ENCODE measurements at regions not wholly inside any gene's neighbourhood (a gene's known extent, or its start where the extent isn't known, plus 50 kb on each side); places are given as distances from the start of the nearest gene placed in this dataset.

- no peak overlapping the region for H3K27ac Mint-ChIP-seq (ENCODE audit: unreplicated experiment)
- Histone ChIP-seq H4K20me1 (ENCODE audit: insufficient read depth, low read length) (no peaks in the 10 kb centered on the region), H3K36me3 (ENCODE audit: insufficient read depth, low read length) (no peaks in the 10 kb centered on the region), H3K4me2 (ENCODE audit: low read length) (no peak overlapping the region), H3K27ac (ENCODE audit: low read depth, low read length) (no peak overlapping the region), H3K27me3 (ENCODE audit: insufficient read depth, low read length) (no peaks in the 10 kb centered on the region), H3K4me3 (ENCODE audit: insufficient read depth, low read depth, low read length) (no peak overlapping the region), H3K79me2 (ENCODE audit: insufficient read depth, low read length) (no peaks in the 10 kb centered on the region), H2AFZ (ENCODE audit: low read depth, low read length) (no peak overlapping the region), H3K9ac (ENCODE audit: low read length) (no peak overlapping the region), H3K9me3 (ENCODE audit: insufficient read depth, low read depth, low read length) (no peaks in the 10 kb centered on the region), H3K4me1 (ENCODE audit: insufficient read depth, low read length) (no peaks in the 10 kb centered on the region)
- no peaks in the 10 kb centered on the region for H3K9me3 Mint-ChIP-seq (ENCODE audit: unreplicated experiment)
- no peak overlapping the region for H3K4me3 Mint-ChIP-seq (ENCODE audit: unreplicated experiment)
- FAIRE-seq (no peak), DNase-seq (ENCODE audit: low read depth) (no peak)
- H3K4me1 Mint-ChIP-seq (ENCODE audit: low read depth, unreplicated experiment) = no peaks in the 10 kb centered on the region
- H3K27me3 Mint-ChIP-seq (ENCODE audit: low read depth, unreplicated experiment) = no peaks in the 10 kb centered on the region
- H3K36me3 Mint-ChIP-seq (ENCODE audit: low read depth, unreplicated experiment) = no peaks in the 10 kb centered on the region
- TF ChIP-seq CTCF (IDR thresholded peaks at IDR 0.05; ENCODE audit: insufficient read depth, low read depth, low read length) (no peak), EZH2 (IDR thresholded peaks at IDR 0.05; ENCODE audit: insufficient read depth, low read length) (no peak)
Measured at GRCh38 chr13:68996668-68997025, 1111.0 kb upstream of the ATXN8OS start.

- no peak for TF ChIP-seq EZH2 (IDR thresholded peaks at IDR 0.05; ENCODE audit: insufficient read depth, low read length)
- no peak for TF ChIP-seq CTCF (IDR thresholded peaks at IDR 0.05; ENCODE audit: insufficient read depth, low read depth, low read length)
- H3K27ac Mint-ChIP-seq (ENCODE audit: unreplicated experiment) = no peak overlapping the region
- no peak overlapping the region for H3K27ac ChIP-seq (ENCODE audit: low read depth, low read length)
Measured at GRCh38 chr13:68995972-68996667, 1111.5 kb upstream of the ATXN8OS start.

GRCh38 chr13:68993154-68993553 is 1114.5 kb upstream of the ATXN8OS start:
- Histone ChIP-seq H3K9ac (ENCODE audit: low read length) (no peak overlapping the region), H3K36me3 (ENCODE audit: insufficient read depth, low read length) (no peaks in the 10 kb centered on the region), H2AFZ (ENCODE audit: low read depth, low read length) (no peak overlapping the region), H3K4me2 (ENCODE audit: low read length) (no peak overlapping the region), H3K79me2 (ENCODE audit: insufficient read depth, low read length) (no peaks in the 10 kb centered on the region), H3K27me3 (ENCODE audit: insufficient read depth, low read length) (no peaks in the 10 kb centered on the region), H3K4me1 (ENCODE audit: insufficient read depth, low read length) (no peaks in the 10 kb centered on the region), H4K20me1 (ENCODE audit: insufficient read depth, low read length) (no peaks in the 10 kb centered on the region), H3K27ac (ENCODE audit: low read depth, low read length) (no peak overlapping the region), H3K4me3 (ENCODE audit: insufficient read depth, low read depth, low read length) (no peak overlapping the region), H3K9me3 (ENCODE audit: insufficient read depth, low read depth, low read length) (no peaks in the 10 kb centered on the region)
- Mint-ChIP-seq H3K27me3 (ENCODE audit: low read depth, unreplicated experiment) (no peaks in the 10 kb centered on the region), H3K4me1 (ENCODE audit: low read depth, unreplicated experiment) (no peaks in the 10 kb centered on the region), H3K27ac (ENCODE audit: unreplicated experiment) (no peak overlapping the region), H3K4me3 (ENCODE audit: unreplicated experiment) (no peak overlapping the region), H3K36me3 (ENCODE audit: low read depth, unreplicated experiment) (no peaks in the 10 kb centered on the region), H3K9me3 (ENCODE audit: unreplicated experiment) (no peaks in the 10 kb centered on the region)
- TF ChIP-seq EZH2 (IDR thresholded peaks at IDR 0.05; ENCODE audit: insufficient read depth, low read length) = no peak
- no peak for TF ChIP-seq CTCF (IDR thresholded peaks at IDR 0.05; ENCODE audit: insufficient read depth, low read depth, low read length)
- DNase-seq (ENCODE audit: low read depth) (no peak), FAIRE-seq (no peak)

More at GRCh38 chr13:68995972-68996667, 1111.5 kb upstream of the ATXN8OS start:
- no peak for DNase-seq (ENCODE audit: low read depth)
- no peaks in the 10 kb centered on the region for H3K4me1 Mint-ChIP-seq (ENCODE audit: low read depth, unreplicated experiment)
- Histone ChIP-seq H3K9me3 (ENCODE audit: insufficient read depth, low read depth, low read length) (no peaks in the 10 kb centered on the region), H3K4me2 (ENCODE audit: low read length) (no peak overlapping the region), H3K9ac (ENCODE audit: low read length) (no peak overlapping the region), H3K4me3 (ENCODE audit: insufficient read depth, low read depth, low read length) (no peak overlapping the region), H3K36me3 (ENCODE audit: insufficient read depth, low read length) (no peaks in the 10 kb centered on the region), H3K79me2 (ENCODE audit: insufficient read depth, low read length) (no peaks in the 10 kb centered on the region), H4K20me1 (ENCODE audit: insufficient read depth, low read length) (no peaks in the 10 kb centered on the region), H2AFZ (ENCODE audit: low read depth, low read length) (no peak overlapping the region), H3K4me1 (ENCODE audit: insufficient read depth, low read length) (no peaks in the 10 kb centered on the region), H3K27me3 (ENCODE audit: insufficient read depth, low read length) (no peaks in the 10 kb centered on the region)
- no peaks in the 10 kb centered on the region for H3K27me3 Mint-ChIP-seq (ENCODE audit: low read depth, unreplicated experiment)
- no peak overlapping the region for H3K4me3 Mint-ChIP-seq (ENCODE audit: unreplicated experiment)
- no peaks in the 10 kb centered on the region for H3K36me3 Mint-ChIP-seq (ENCODE audit: low read depth, unreplicated experiment)
- H3K9me3 Mint-ChIP-seq (ENCODE audit: unreplicated experiment) = no peaks in the 10 kb centered on the region
- no peak for FAIRE-seq
